H9 (cell line): ENCODE measurements at regions not wholly inside any gene's neighbourhood (a gene's known extent, or its start where the extent isn't known, plus 50 kb on each side); places are given as distances from the start of the nearest gene placed in this dataset.

ENCODE experiments used
- DNase-seq: peaks from one replicate; pipeline ENCODE4 v3.0.0-alpha.2; 2017
- H2AFZ ChIP-seq: one replicate; pipeline ENCODE4 v1.6.1; 2013; ENCODE audit warnings: mild to moderate bottlenecking, low read length, control low read depth, moderate library complexity
- H2AK5ac ChIP-seq: 2 replicates; pipeline ENCODE4 v1.6.1; 2013; ENCODE audit warnings: low read length, control low read depth, mixed read lengths; ENCODE audit not compliant: insufficient read length
- H2BK120ac ChIP-seq: one replicate; pipeline ENCODE4 v1.6.1; 2013; ENCODE audit warnings: low read depth, mild to moderate bottlenecking, low read length, control low read depth, inconsistent platforms; ENCODE audit not compliant: poor library complexity, severe bottlenecking
- H2BK12ac ChIP-seq: 2 replicates; pipeline ENCODE4 v1.6.1; 2013; ENCODE audit warnings: low read length, control low read depth, mixed read lengths, low read depth; ENCODE audit not compliant: insufficient read length
- H2BK15ac ChIP-seq: 2 replicates; pipeline ENCODE4 v1.6.1; 2013; ENCODE audit warnings: low read depth, low read length, control low read depth
- H2BK20ac ChIP-seq: one replicate; pipeline ENCODE4 v1.6.1; 2013; ENCODE audit warnings: low read depth, mild to moderate bottlenecking, low read length, control low read depth, inconsistent platforms; ENCODE audit not compliant: poor library complexity, severe bottlenecking
- H2BK5ac ChIP-seq: 2 replicates; pipeline ENCODE4 v1.6.1; 2013; ENCODE audit warnings: low read length, control low read depth, mixed read lengths; ENCODE audit not compliant: insufficient read length
- H3K14ac ChIP-seq: 2 replicates; pipeline ENCODE4 v1.6.1; 2013; ENCODE audit warnings: low read length, control low read depth; ENCODE audit not compliant: insufficient read depth
- H3K18ac ChIP-seq: 2 replicates; pipeline ENCODE4 v1.6.1; 2013; ENCODE audit warnings: low read depth, mild to moderate bottlenecking, mixed read lengths, low read length, control low read depth; ENCODE audit not compliant: insufficient read length
- H3K23ac ChIP-seq: 2 replicates; pipeline ENCODE4 v1.6.1; 2013; ENCODE audit warnings: low read length, control low read depth, mixed read lengths, low read depth; ENCODE audit not compliant: insufficient read length
- H3K23me2 ChIP-seq: 2 replicates; pipeline ENCODE4 v1.6.1; 2013; ENCODE audit warnings: low read depth, mild to moderate bottlenecking, mixed read lengths, low read length, control low read depth; ENCODE audit not compliant: insufficient read length, poor library complexity, severe bottlenecking
- H3K27ac ChIP-seq: 2 replicates; pipeline ENCODE4 v1.5.1; 2013; ENCODE audit warnings: low read length, control low read depth, mixed read lengths, low read depth; ENCODE audit not compliant: insufficient read length
- H3K27me3 ChIP-seq: 2 replicates; pipeline ENCODE4 v1.6.1; 2013; ENCODE audit warnings: low read length, control low read depth, inconsistent platforms; ENCODE audit not compliant: insufficient read depth
- H3K4ac ChIP-seq: 2 replicates; pipeline ENCODE4 v1.6.1; 2013; ENCODE audit warnings: low read depth, mild to moderate bottlenecking, control low read depth, inconsistent platforms, low read length, moderate library complexity
- H3K4me1 ChIP-seq: 2 replicates; pipeline ENCODE4 v1.6.1; 2013; ENCODE audit warnings: low read length, control low read depth, inconsistent platforms; ENCODE audit not compliant: insufficient read depth
- H3K4me2 ChIP-seq: 2 replicates; pipeline ENCODE4 v1.6.1; 2013; ENCODE audit warnings: low read length, control low read depth, mixed read lengths; ENCODE audit not compliant: insufficient read length, insufficient read depth
- H3K56ac ChIP-seq: 2 replicates; pipeline ENCODE4 v1.6.1; 2013; ENCODE audit warnings: low read depth, mild to moderate bottlenecking, mixed read lengths, low read length, control low read depth; ENCODE audit not compliant: insufficient read length
- H3K79me1 ChIP-seq: 2 replicates; pipeline ENCODE4 v1.6.1; 2013; ENCODE audit warnings: low read depth, mild to moderate bottlenecking, moderate library complexity, low read length, control low read depth, inconsistent platforms; ENCODE audit not compliant: insufficient read depth, poor library complexity, severe bottlenecking
- H3K79me2 ChIP-seq: 2 replicates; pipeline ENCODE4 v1.6.1; 2013; ENCODE audit warnings: low read length, control low read depth, inconsistent platforms; ENCODE audit not compliant: insufficient read depth
- H3K9ac ChIP-seq: 2 replicates; pipeline ENCODE4 v1.6.1; 2013; ENCODE audit warnings: low read length, control low read depth, mixed read lengths; ENCODE audit not compliant: insufficient read length; ENCODE audit errors: extremely low read depth
- H3K9me3 ChIP-seq: one replicate; pipeline ENCODE4 v1.6.1; 2013; ENCODE audit warnings: low read depth, low read length, inconsistent platforms; ENCODE audit not compliant: control insufficient read depth
- H3T11ph ChIP-seq: one replicate; pipeline ENCODE4 v1.6.1; 2013; ENCODE audit warnings: mild to moderate bottlenecking, low read length, control low read depth, inconsistent platforms
- H4K20me1 ChIP-seq: one replicate; pipeline ENCODE4 v1.6.1; 2013; ENCODE audit not compliant: control insufficient read depth, insufficient read length, insufficient read depth
- H4K5ac ChIP-seq: 2 replicates; pipeline ENCODE4 v1.6.1; 2013; ENCODE audit warnings: low read depth, mild to moderate bottlenecking, mixed read lengths, low read length, control low read depth; ENCODE audit not compliant: insufficient read length
- H4K8ac ChIP-seq: replicated peaks from 2 replicates; pipeline ENCODE4 v1.6.1; 2013; ENCODE audit warnings: low read length, control low read depth, mixed read lengths, low read depth; ENCODE audit not compliant: insufficient read length
- H4K91ac ChIP-seq: 2 replicates; pipeline ENCODE4 v1.6.1; 2013; ENCODE audit warnings: low read depth, mild to moderate bottlenecking, moderate library complexity, mixed read lengths, low read length, control low read depth; ENCODE audit not compliant: insufficient read length
- H3K27ac Mint-ChIP-seq, 3 experiments: 2 replicates in 2 of 3; 3 replicates in 1 of 3; pipeline ENCODE4 v1.8.0; 2020 to 2021; ENCODE audit warnings: mixed read lengths in 3 of 3, mild to moderate bottlenecking in 1 of 3, moderate library complexity in 1 of 3
- H3K27me3 Mint-ChIP-seq: 2 replicates; pipeline ENCODE4 v1.8.0; 2021; ENCODE audit warnings: low read depth, mild to moderate bottlenecking, moderate library complexity, mixed read lengths
- H3K36me3 Mint-ChIP-seq, 3 experiments: 2 replicates in 2 of 3; 3 replicates in 1 of 3; pipeline ENCODE4 v1.8.0; 2020 to 2021; ENCODE audit warnings: low read depth in 3 of 3, mixed read lengths in 3 of 3; ENCODE audit not compliant: insufficient read depth in 1 of 3
- H3K4me1 Mint-ChIP-seq, 2 experiments: 2 replicates each; pipeline ENCODE4 v1.8.0; 2020; ENCODE audit warnings: mixed read lengths in 2 of 2
- H3K4me3 Mint-ChIP-seq, 2 experiments: 2 replicates in 1 of 2; 3 replicates in 1 of 2; pipeline ENCODE4 v1.8.0; 2020 to 2021; ENCODE audit warnings: mild to moderate bottlenecking in 2 of 2, mixed read lengths in 2 of 2, moderate library complexity in 1 of 2
- H3K9me3 Mint-ChIP-seq, 2 experiments: 2 replicates in 1 of 2; 3 replicates in 1 of 2; pipeline ENCODE4 v1.8.0; 2020; ENCODE audit warnings: mild to moderate bottlenecking in 2 of 2, mixed read lengths in 2 of 2, moderate library complexity in 1 of 2
- WGBS: extraction: QIAGEN DNeasy Blood & Tissue Kit; methylation state at CpG from one replicate; pipeline ENCODE4 v1.1.7; 2013; ENCODE audit warnings: missing lambda C conversion rate, low lambda C conversion rate, mixed read lengths; ENCODE audit not compliant: insufficient read length; ENCODE audit errors: extremely low coverage; 5-methylcytosine and 5-hydroxymethylcytosine counted together
- TF ChIP-seq, protein P1 (sequence below): fragments of 200-600 bp; sonication (generic); conservative IDR thresholded peaks from 3 replicates; pipeline ENCODE4 v1.8.0; 2021; ENCODE audit warnings: antibody characterized with exemption, mild to moderate bottlenecking

DNA sequence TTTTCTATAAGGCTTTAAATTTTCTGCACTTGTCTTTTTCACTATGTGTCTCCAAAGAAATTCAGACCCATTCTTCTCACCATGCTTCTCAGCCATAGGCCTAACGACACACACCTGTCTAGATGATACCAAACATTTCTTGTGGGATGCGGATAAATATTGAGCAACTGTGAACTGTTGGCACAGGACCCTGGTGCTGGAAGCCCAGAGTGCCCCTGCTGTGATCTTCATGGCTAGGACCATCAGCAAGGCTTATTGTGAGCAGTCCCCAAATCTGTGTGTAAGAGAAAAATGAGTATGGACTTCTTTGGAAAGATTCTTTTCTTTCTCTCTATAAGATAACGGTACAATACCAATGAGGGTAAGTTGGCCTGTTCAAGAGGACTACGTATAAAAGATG, 54.1 kb upstream of the NCK2 start:
- no peaks in the 10 kb centered on the region for H3K23me2 ChIP-seq
- no peak overlapping the region for H4K8ac ChIP-seq

More for the DNA sequence above, 54.1 kb upstream of the NCK2 start:
- Histone ChIP-seq H2BK5ac (no peak overlapping the region), H4K5ac (no peak overlapping the region), H2BK12ac (no peak overlapping the region), H2AFZ (no peak overlapping the region), H3K79me2 (no peaks in the 10 kb centered on the region), H3K9ac (no peak overlapping the region), H4K20me1 (no peaks in the 10 kb centered on the region), H2AK5ac (no peak overlapping the region), H3T11ph (no peak overlapping the region), H3K23ac (no peak overlapping the region), H3K27me3 (no peaks in the 10 kb centered on the region), H3K79me1 (no peaks in the 10 kb centered on the region), H3K9me3 (no peaks in the 10 kb centered on the region), H3K14ac (no peak overlapping the region), H3K18ac (no peak overlapping the region), H4K91ac (no peak overlapping the region), H2BK15ac (no peak overlapping the region), H2BK120ac (no peak overlapping the region), H3K4ac (no peak overlapping the region), H3K4me2 (no peak overlapping the region), H2BK20ac (no peak overlapping the region), H3K27ac (no peak overlapping the region), H3K4me1 (no peaks in the 10 kb centered on the region), H3K56ac (no peak overlapping the region)
- Mint-ChIP-seq H3K4me3 (no peak overlapping the region), H3K27ac (no peak overlapping the region), H3K4me1 (peaks cover 7 to 19% of the 10 kb centered on the region in 2 experiments; a peak in 3 of 4 replicates), H3K36me3 (no peaks in the 10 kb centered on the region), H3K9me3 (peaks cover 0 to 1% of the 10 kb centered on the region in 2 experiments; a peak in 2 of 5 replicates), H3K27me3 (no peaks in the 10 kb centered on the region; the same call in 1 of the 2 replicates)
- no CpG with 5 or more reads among the region's 4 CpGs for whole genome bisulfite sequencing
- TF ChIP-seq, protein P1, sequence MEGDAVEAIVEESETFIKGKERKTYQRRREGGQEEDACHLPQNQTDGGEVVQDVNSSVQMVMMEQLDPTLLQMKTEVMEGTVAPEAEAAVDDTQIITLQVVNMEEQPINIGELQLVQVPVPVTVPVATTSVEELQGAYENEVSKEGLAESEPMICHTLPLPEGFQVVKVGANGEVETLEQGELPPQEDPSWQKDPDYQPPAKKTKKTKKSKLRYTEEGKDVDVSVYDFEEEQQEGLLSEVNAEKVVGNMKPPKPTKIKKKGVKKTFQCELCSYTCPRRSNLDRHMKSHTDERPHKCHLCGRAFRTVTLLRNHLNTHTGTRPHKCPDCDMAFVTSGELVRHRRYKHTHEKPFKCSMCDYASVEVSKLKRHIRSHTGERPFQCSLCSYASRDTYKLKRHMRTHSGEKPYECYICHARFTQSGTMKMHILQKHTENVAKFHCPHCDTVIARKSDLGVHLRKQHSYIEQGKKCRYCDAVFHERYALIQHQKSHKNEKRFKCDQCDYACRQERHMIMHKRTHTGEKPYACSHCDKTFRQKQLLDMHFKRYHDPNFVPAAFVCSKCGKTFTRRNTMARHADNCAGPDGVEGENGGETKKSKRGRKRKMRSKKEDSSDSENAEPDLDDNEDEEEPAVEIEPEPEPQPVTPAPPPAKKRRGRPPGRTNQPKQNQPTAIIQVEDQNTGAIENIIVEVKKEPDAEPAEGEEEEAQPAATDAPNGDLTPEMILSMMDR, result no peak
- DNase-seq, result no peak
